ENCODE measurements at regions not wholly inside any gene's neighbourhood (a gene's known extent, or its start where the extent isn't known, plus 50 kb on each side); places are given as distances from the start of the nearest gene placed in this dataset.
"Not testable (repeated sequence)": the region's sequence is repeated elsewhere in the genome, so short reads cannot be mapped to it uniquely, and the experiment has no call there.

DNA sequence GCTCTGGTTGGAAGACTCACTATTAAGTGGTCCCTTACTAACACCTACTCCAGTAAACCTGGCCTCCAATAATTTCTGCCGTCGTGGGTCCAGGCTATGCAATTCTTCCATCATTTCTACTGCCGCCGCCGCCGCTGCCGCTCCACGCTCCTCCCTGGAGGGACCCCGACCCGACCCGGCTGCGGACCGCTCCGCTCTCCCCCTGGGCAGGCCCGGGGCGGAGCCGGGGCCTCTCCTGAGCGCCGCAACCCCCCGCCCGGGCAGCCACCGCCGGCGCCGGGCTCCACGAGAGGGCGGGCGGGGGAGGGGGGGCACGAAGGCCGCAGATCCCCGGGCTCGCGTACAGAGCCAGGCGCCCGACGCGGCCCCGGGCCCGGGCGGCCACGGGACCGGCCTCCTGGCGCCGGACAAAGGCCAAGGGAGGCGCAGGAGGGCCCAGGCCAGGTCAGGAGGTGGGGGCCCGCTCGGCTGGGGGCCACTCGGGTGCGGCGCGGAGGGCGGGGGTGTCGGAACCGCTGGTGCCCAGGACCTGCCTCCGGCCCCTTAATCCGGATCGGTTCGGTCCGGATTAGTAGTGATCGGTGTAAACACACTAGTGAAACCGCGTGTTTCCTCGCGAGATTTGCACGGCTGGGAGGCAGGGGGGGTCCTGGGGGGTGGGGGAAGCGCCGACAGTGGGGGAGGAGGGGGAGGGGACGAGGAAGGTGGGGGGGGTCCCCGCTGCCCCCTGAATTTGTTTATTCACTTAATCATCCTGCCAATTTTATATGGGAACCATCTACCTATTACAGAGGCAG is 215.1 kb upstream of the CCL2 start:
- ATAC-seq: peak; percentile 64 to 71

- no peak for ATAC-seq
Observed at GRCh38 chr17:34045990-34046389, 209.1 kb upstream of the CCL2 start.

DNA sequence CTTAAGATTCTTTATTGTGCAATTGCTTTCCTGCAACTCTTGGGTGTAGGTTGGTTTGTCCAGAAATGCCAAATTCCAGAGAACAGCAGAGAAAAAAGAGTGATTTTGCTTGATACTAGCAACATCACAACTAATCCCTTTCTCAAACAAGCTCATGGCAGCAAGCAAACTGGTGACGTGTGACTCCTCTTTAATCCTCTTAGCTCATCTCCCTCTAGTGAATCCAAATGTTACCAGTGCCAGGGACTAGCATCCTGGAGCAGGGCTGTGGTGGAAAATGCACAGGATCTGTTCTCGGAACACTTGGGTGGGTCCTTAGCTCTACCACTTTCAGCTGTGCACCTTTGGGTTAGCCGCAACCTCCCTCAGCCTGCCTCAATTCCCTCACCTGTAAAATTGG is 204.0 kb upstream of the CCL2 start:
- no peak for ATAC-seq

DNA sequence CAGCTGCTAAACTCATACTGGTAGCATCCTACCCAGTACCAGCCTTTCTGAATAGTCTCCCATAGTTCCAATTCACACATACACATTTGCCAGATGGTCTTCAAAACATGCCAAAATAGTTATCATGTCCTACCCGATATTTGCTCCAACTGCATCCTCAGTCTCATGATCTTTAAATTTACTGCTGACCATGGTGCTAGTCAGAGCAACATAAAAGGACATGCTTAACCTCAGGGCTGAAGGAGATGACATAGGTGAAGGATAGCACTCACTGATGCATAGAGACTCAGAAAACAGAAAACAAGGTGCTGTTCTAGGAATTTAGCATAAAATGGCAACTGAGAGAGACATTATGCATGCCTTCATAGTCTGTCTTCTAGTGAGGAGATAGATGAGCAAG is 200.6 kb upstream of the CCL2 start:
- ATAC-seq: no peak

- ATAC-seq: no peak
Observed at GRCh38 chr17:34055606-34056005, 199.5 kb upstream of the CCL2 start.

GRCh38 chr17:34059423-34060220 is 195.5 kb upstream of the CCL2 start:
- ATAC-seq: no peak

DNA sequence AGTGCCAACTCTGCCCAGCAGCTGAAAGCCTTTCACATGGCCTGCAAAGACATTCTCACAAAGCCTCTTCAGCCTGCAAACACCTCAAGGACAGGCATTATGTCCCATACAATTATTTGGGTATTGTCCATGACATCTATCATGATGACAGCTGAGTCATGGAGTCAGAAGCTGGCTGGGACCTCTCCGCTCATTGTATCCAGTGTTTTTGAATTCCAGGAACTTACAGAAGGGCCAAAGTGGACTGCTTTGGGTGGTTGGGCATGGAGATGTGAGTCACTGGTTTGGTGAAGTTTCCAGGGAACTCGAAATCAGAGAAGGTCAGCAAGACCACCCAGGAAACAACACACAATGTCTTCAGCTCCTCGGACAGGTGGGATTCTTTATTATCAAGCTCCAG is 188.6 kb upstream of the CCL2 start:
- ATAC-seq: no peak

GRCh38 chr17:34067011-34067410 is 188.1 kb upstream of the CCL2 start:
- no peak for ATAC-seq

DNA sequence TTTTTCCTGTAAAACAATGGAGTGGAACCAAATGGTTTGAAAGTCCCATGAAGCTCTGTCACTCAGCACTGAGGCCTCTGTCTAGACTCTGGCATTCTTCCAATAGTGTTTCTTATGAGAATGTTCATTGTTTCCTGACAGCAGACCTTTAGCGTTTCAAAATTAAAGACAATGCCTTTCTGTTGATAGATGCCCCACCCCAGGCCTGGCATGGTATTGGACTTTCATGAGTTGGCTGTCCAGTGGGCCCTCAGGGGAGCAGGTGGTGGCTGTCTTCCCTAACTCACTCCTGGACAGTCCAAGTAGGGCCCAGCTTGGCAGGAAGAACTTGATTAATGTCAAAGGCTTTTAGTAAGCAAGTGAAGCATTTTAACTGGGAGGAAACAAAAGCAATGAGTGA is 186.5 kb upstream of the CCL2 start:
- ATAC-seq: no peak

GRCh38 chr17:34070712-34071111 is 184.4 kb upstream of the CCL2 start:
- ATAC-seq: no peak

DNA sequence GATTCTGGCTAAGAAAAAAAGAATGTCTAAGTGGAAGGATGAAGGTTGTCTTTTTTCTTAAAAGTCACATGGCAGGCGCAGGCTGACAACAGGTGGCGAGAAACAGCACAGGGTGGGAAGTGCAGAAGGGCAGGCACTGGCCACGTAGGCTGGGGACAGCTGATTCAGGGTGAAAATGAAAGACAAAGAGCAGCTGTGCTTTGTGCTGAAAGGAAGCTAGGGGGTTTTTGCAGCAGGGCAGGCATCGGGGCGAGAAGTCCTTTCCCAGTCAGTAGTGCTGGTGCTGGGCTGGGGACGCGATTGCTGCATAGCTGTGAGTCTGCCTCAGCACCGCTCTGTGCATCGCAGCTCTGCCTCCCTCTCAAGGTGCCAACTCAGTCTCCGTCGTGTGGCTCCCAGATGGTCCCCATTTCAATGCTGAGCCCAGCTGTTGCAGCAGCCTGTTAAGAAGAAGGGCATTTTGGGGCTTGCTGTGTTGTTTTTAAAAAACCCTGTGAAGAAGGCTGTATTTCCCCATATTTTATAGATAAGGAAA is 183.1 kb upstream of the CCL2 start:
- no peak for ATAC-seq

- no peak for ATAC-seq
Observed at GRCh38 chr17:34075076-34075475, 180.0 kb upstream of the CCL2 start.

DNA sequence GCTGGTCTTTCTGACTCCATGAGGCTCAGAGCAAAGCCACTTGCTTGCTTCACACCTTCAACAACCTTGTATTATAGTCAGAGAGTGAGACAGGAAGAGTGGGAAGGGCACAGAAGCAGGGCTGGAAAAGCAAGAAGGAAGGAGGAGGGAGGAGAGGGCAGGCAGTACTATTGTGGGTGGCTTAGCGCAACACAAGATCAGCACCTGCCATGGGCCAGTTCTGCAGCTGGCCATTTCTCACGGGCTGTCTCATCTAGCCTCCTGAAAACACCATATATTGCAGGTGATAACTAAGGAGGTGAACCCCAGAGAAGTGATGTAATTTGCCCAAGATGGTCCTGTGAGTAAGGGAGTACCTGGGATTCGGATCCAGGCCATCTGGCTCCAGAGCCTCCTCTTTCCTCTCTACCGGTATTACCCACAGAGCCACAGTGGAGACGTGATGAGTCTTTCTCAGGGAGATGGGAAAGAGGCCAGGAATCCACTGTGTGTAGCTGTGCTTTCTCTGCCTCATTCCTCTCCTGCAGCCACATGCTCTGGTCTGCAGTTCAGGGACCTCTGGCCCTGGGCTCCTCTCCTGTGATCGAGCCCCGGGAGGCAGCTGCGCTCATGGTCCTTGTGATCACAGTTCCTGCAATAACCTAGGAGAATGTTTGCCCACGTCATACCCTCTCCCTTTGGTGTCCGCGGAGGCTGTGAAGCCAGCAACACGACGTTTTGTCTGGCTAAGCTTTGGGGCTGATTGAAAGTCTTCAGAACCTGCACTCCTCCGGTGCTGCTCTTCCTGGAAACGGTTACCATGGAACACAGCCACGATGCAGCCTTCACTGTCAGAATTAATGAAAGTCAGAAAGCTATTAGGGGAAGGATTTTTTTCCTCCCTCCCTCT is 178.1 kb upstream of the CCL2 start:
- ATAC-seq: no peak

DNA sequence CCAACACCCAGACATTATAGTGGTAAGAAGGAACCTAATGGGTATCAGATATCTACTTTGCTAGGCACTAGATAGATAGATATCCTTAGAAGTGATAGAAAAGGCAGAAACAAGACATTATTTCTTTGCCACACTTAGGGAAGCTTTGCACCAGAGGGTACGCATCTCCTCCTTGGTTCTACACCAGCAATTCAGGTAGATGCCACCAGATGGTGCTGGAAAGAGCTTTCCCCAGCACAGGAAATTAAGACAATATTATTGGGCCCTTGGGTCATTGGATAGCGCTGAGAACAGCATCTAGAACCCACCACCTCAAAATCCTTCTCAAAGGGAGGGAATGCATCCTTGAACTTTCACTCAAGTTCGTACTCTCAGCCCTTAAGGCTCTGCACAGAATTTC is 173.8 kb upstream of the CCL2 start:
- no peak for ATAC-seq

GRCh38 chr17:34082404-34082803 is 172.7 kb upstream of the CCL2 start:
- no peak for ATAC-seq

DNA sequence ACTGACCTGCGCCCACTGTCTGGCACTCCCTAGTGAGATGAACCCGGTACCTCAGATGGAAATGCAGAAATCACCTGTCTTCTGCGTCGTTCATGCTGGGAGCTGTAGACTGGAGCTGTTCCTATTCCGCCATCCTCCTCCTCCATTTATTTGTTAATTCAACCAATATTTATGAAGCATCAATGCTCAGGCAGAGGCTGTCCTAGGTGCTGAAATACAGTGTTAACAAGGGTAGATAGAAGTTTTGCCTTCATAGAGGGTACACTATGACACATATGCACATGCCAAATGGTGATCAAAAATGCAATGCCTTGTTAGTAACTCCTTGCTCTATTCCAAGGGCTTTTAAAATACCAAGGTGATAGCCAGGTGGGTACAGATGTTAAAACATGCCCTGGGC is 166.0 kb upstream of the CCL2 start:
- ATAC-seq: not testable (repeated sequence)

- ATAC-seq: no peak
Observed at GRCh38 chr17:34090593-34090992, 164.5 kb upstream of the CCL2 start.

DNA sequence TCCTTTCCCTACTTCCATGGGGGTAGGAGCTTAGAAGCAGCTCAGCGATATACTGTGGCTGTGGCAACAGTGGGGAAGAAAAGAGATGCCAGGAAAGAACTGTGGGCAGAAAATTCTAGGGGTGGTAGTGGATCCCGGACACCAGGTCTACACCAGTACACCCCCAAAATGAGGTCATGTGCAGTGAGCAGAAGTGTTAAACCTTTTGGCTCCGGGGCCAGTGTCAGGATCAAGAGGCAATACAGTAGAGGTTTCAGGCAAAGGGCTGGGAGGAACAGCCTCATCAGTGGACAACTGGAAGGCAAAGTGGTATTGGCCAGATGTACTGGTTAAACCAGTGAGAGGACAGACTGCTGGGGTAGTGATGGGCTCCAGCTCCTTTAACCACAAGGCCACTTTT is 163.1 kb upstream of the CCL2 start:
- no peak for ATAC-seq

GRCh38 chr17:34095106-34095505 is 160.0 kb upstream of the CCL2 start:
- no peak for ATAC-seq

DNA sequence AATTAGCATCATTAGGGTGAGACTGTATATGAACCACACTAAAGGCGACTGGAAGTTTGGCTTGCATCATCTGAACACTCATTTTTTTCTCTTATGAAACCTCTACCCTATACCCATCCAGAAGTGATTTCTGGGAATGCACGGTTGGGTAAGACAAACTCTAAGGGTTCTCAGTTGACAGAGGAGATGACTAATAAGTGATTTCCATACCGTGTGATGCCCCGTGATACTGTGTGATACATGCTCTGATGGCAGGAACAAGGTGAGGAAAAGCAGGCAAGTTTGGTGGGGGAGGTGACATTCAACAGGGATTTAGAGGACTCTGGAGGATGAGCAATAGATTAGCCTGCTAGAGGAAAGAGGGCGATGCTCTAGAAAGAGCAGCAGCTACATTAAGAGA is 156.4 kb upstream of the CCL2 start:
- ATAC-seq: no peak

GRCh38 chr17:34099859-34100515 is 155.1 kb upstream of the CCL2 start:
- ATAC-seq: no peak

GRCh38 chr17:34107019-34107418 is 148.1 kb upstream of the CCL2 start:
- no peak for ATAC-seq
